RWPE2 (cell line): ENCODE measurements at regions not wholly inside any gene's neighbourhood (a gene's known extent, or its start where the extent isn't known, plus 50 kb on each side); places are given as distances from the start of the nearest gene placed in this dataset.
A peak's percentile ranks its signal among the peaks of the same experiment; 100 is the strongest.

Experiments used
- ATAC-seq: fragments of 200-7000 bp; cut with Tn5 transposase; 3 replicates; pipeline ENCODE4 v1.9.1; 2021; ENCODE audit warnings: low read depth
- DNase-seq: peaks from one replicate; pipeline ENCODE4 v3.0.0-alpha.2; 2020; ENCODE audit warnings: low spot score
- H3K27ac ChIP-seq: fragments of 450-650 bp; 2 replicates; pipeline ENCODE4 v1.5.1; 2017; ENCODE audit warnings: mild to moderate bottlenecking; ENCODE audit not compliant: poor library complexity, severe bottlenecking
- H3K27me3 ChIP-seq: fragments of 250-450 bp; sonication (Bioruptor Pico); 2 replicates; pipeline ENCODE4 v1.5.1; 2021; ENCODE audit warnings: mild to moderate bottlenecking, moderate library complexity; ENCODE audit not compliant: insufficient read depth, poor library complexity, severe bottlenecking
- H3K36me3 ChIP-seq: fragments of 250-450 bp; sonication (Bioruptor Pico); 2 replicates; pipeline ENCODE4 v1.5.1; 2020; ENCODE audit warnings: low read depth, mild to moderate bottlenecking, moderate library complexity
- H3K4me1 ChIP-seq: fragments of 250-450 bp; sonication (Bioruptor Pico); 2 replicates; pipeline ENCODE4 v1.5.1; 2021; ENCODE audit warnings: mild to moderate bottlenecking, moderate library complexity; ENCODE audit not compliant: insufficient read depth, poor library complexity, severe bottlenecking
- H3K4me3 ChIP-seq: fragments of 250-450 bp; sonication (Bioruptor Pico); 2 replicates; pipeline ENCODE4 v1.5.1; 2021; ENCODE audit warnings: mild to moderate bottlenecking, moderate library complexity; ENCODE audit not compliant: severe bottlenecking
- H3K9me3 ChIP-seq: fragments of 250-450 bp; sonication (Bioruptor Pico); 2 replicates; pipeline ENCODE4 v1.5.1; 2021; ENCODE audit warnings: mild to moderate bottlenecking, moderate library complexity; ENCODE audit not compliant: severe bottlenecking
- TF ChIP-seq, protein P1 (sequence below): fragments of 450-650 bp; IDR thresholded peaks from one replicate; pipeline ENCODE4 v1.5.1; 2017; ENCODE audit warnings: mild to moderate bottlenecking, moderate library complexity; ENCODE audit not compliant: poor library complexity, severe bottlenecking

DNA sequence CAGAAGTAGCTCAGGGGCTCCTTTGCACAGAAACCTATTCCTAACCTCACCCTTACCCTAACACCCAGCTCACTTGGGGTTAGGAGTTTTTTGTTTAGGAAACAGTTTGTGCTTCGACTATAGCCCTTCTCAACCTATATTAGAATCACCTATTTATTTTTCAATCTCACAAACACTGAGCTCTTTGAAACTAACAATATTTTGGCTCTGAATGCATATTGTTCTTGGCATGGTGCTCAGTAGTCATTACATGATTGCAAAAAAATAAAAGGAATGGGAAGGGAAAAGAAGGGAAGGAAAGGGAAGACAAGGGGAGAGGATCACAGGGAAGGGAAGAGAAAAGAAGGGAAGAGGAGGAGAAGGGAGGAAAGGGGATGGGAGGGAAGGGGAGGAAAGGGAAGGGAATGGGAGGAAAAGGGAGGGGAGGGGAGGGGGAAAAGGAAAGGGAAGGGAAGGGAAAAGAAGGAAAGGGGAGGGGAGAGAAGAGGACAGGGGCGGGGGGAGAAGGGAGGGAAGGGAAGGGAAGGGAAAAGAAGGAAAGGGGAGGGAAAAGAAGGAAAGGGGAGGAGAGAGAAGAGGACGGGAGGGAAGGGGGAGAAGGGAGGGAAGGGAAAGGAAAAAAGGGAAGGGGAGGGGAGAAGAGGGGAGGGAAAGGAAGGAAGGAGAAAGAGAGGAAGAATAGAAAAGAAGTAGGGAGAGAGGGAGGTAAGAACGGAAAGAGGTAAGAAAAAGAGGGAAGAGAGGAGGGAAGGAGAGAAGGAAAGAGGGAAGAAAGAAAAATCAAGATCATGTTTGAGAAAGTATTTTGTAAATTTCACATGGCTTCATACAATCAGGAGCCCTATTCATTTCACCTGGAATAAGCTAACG is 484.1 kb upstream of the NFIA start:
- no peak overlapping the region for H3K4me3 ChIP-seq
- TF ChIP-seq, protein P1, sequence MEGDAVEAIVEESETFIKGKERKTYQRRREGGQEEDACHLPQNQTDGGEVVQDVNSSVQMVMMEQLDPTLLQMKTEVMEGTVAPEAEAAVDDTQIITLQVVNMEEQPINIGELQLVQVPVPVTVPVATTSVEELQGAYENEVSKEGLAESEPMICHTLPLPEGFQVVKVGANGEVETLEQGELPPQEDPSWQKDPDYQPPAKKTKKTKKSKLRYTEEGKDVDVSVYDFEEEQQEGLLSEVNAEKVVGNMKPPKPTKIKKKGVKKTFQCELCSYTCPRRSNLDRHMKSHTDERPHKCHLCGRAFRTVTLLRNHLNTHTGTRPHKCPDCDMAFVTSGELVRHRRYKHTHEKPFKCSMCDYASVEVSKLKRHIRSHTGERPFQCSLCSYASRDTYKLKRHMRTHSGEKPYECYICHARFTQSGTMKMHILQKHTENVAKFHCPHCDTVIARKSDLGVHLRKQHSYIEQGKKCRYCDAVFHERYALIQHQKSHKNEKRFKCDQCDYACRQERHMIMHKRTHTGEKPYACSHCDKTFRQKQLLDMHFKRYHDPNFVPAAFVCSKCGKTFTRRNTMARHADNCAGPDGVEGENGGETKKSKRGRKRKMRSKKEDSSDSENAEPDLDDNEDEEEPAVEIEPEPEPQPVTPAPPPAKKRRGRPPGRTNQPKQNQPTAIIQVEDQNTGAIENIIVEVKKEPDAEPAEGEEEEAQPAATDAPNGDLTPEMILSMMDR = no peak
- ATAC-seq = no peak

DNA sequence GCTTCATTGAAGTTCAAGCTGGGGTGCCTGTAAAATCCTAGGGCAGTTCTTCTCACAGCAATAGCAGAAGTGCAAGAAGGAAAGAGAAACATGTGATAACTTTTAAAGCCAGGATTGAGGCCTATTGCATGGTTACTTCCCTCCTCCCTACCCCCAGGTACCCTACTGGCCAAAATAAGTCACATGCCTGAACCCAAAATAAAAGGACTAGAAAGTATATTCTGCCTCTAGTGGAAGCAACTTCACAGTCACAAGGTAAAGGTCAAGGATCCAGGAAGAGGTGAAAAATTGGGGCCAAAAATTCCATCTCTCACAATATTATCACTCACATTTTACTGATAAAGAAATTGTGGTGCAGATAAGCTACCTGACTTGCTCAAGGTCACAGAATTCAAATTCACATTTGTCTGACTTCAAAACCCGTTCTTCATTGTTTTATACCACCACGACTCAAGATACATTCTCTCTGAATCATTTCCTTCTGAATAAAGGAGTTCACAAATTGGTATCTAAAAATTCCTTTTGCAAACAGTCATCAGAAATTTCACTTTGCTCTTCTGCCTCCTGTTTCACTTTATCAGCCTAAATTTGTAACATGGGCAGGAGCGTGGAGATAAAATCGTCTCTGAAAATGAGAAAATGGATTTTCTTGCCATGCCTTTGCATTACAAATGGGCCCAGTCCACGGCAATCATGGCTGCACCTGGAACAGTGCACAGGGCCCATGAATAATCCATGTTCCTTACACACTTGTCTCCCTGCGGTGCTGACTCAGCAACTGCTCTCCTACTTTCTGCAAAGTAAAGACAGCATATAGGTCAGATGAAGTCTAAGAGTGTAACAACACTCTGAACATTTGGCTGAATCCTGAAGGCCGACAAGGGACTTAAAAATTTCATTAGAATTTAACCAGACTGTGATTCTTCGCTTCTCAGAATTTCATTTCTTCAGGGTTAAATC is 485.3 kb upstream of the NFIA start:
- TF ChIP-seq, protein P1 = no peak
- Histone ChIP-seq H3K36me3 (peaks cover 9% of the 10 kb centered on the region), H3K27ac (peak overlapping the region; percentile 58), H3K9me3 (no peaks in the 10 kb centered on the region), H3K27me3 (no peaks in the 10 kb centered on the region), H3K4me1 (peaks cover 16% of the 10 kb centered on the region), H3K4me3 (no peak overlapping the region)
- DNase-seq (no peak), ATAC-seq (peak; percentile 75)

More for the DNA sequence above, 484.1 kb upstream of the NFIA start:
- DNase-seq = no peak
- Histone ChIP-seq H3K27ac (peak overlapping the region; percentile 58), H3K27me3 (no peaks in the 10 kb centered on the region), H3K36me3 (peaks cover 9% of the 10 kb centered on the region), H3K9me3 (no peaks in the 10 kb centered on the region), H3K4me1 (peaks cover 16% of the 10 kb centered on the region)

DNA sequence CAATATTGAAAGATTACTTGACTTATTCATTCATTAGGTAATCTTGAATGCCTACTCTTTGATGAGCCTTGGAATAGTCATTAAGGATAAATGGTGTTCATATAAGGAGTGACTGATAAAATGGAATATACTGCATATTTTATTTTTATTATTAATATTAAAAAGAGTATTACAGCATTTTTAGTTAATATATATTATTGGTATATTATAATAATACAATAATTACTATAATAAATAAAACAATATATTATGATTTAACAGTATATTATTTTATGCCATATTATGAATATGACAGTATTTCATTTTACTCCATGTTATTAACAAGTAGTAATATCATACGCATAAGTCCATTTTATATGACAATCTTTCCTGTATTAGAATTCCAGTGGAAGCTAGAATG is 490.8 kb upstream of the NFIA start:
- Histone ChIP-seq H3K27me3 (no peaks in the 10 kb centered on the region), H3K9me3 (no peaks in the 10 kb centered on the region), H3K4me3 (no peak overlapping the region), H3K4me1 (peaks cover under 1% of the 10 kb centered on the region), H3K36me3 (peaks cover 14% of the 10 kb centered on the region), H3K27ac (no peak overlapping the region)
- DNase-seq = no peak
- TF ChIP-seq, protein P1 = no peak
- no peak for ATAC-seq

DNA sequence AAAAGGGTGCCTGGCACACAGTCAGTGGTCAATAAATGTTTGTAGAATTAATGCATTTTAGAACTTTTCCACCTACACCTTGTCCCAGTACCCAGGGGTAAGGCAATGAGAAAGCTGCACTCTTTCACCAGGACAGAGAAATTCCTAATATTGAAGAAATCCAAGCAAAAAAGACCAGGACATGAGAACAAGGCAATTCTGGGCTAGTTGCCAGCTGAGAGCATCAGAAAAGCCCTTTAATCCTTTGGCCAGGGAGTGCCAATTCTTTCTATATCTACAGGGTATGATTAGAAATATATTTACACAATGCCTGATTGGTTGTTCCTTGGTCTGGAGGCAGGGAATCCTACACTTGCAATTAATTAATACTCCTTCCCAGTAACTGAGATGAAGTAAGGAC is 492.4 kb upstream of the NFIA start:
- no peaks in the 10 kb centered on the region for H3K9me3 ChIP-seq
- TF ChIP-seq, protein P1 = no peak
- DNase-seq (no peak), ATAC-seq (no peak; the same call in 2 of the 3 replicates)
- 0 out of 2 replicates have a peak, but pooled peaks cover 8% of the 10 kb centered on the region for H3K36me3 ChIP-seq
- H3K4me1 ChIP-seq = no peaks in the 10 kb centered on the region
- no peak overlapping the region for H3K27ac ChIP-seq
- no peak overlapping the region for H3K4me3 ChIP-seq
- no peaks in the 10 kb centered on the region for H3K27me3 ChIP-seq
